Ishikawa (cell line): ENCODE measurements at regions not wholly inside any gene's neighbourhood (a gene's known extent, or its start where the extent isn't known, plus 50 kb on each side); places are given as distances from the start of the nearest gene placed in this dataset.

ENCODE experiments used
- CEBPB ChIP-seq: IDR thresholded peaks from 2 replicates; pipeline ENCODE4 v1.6.1; 2012
- CREB1 ChIP-seq: IDR thresholded peaks from 2 replicates; pipeline ENCODE4 v1.6.1; 2012; ENCODE audit warnings: low read depth
- EP300 ChIP-seq: IDR thresholded peaks from 2 replicates; pipeline ENCODE4 v1.6.1; 2012; ENCODE audit warnings: borderline replicate concordance
- FOXM1 ChIP-seq: IDR thresholded peaks from 2 replicates; pipeline ENCODE4 v1.6.1; 2012; ENCODE audit warnings: low read depth, borderline replicate concordance
- RAD21 ChIP-seq: IDR thresholded peaks from 2 replicates; pipeline ENCODE4 v1.6.1; 2012; ENCODE audit warnings: low read depth
- TAF1 ChIP-seq: IDR thresholded peaks from 2 replicates; pipeline ENCODE4 v1.6.1; 2012; ENCODE audit warnings: low read depth, mild to moderate bottlenecking
- TCF12 ChIP-seq: IDR thresholded peaks from 2 replicates; pipeline ENCODE4 v1.6.1; 2012; ENCODE audit warnings: low read depth
- ZBTB7A ChIP-seq: IDR thresholded peaks from 2 replicates; pipeline ENCODE4 v1.6.1; 2012; ENCODE audit warnings: low read depth
- TF ChIP-seq, protein P1 (sequence below): IDR thresholded peaks from 2 replicates; pipeline ENCODE4 v1.6.1; 2012
- TF ChIP-seq, protein P2 (sequence below): IDR thresholded peaks from 2 replicates; pipeline ENCODE4 v1.6.1; 2012; ENCODE audit warnings: low read depth, mild to moderate bottlenecking
- TF ChIP-seq, protein P3 (sequence below): IDR thresholded peaks from 2 replicates; pipeline ENCODE4 v1.6.1; 2012

DNA sequence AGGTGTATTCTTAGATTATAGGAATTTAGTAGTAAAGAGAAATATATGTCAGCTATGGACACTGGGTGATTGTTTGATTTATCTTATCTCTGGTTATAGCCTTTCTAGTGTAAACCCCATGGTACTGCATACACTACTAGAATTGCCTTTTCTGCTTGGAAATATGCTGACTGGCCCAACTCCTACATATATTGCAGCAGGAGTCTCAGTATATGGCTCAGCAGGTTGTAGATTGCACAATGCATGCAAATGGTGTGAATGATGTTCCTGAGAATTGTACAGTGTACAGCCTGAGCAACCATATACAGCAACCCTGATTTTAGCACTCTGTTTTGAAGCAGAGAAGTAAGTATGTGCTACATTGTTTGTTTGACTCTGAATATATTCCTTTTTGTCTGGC lies 153.4 kb upstream of the NPY start:
- TF ChIP-seq TAF1 (no peak), CEBPB (peak; percentile 28; the same call in 1 of the 2 replicates), TCF12 (no peak), EP300 (no peak), CREB1 (no peak), FOXM1 (no peak), RAD21 (no peak), ZBTB7A (no peak)
- TF ChIP-seq, protein P1, sequence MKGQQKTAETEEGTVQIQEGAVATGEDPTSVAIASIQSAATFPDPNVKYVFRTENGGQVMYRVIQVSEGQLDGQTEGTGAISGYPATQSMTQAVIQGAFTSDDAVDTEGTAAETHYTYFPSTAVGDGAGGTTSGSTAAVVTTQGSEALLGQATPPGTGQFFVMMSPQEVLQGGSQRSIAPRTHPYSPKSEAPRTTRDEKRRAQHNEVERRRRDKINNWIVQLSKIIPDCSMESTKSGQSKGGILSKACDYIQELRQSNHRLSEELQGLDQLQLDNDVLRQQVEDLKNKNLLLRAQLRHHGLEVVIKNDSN, result no peak
- TF ChIP-seq, protein P2, sequence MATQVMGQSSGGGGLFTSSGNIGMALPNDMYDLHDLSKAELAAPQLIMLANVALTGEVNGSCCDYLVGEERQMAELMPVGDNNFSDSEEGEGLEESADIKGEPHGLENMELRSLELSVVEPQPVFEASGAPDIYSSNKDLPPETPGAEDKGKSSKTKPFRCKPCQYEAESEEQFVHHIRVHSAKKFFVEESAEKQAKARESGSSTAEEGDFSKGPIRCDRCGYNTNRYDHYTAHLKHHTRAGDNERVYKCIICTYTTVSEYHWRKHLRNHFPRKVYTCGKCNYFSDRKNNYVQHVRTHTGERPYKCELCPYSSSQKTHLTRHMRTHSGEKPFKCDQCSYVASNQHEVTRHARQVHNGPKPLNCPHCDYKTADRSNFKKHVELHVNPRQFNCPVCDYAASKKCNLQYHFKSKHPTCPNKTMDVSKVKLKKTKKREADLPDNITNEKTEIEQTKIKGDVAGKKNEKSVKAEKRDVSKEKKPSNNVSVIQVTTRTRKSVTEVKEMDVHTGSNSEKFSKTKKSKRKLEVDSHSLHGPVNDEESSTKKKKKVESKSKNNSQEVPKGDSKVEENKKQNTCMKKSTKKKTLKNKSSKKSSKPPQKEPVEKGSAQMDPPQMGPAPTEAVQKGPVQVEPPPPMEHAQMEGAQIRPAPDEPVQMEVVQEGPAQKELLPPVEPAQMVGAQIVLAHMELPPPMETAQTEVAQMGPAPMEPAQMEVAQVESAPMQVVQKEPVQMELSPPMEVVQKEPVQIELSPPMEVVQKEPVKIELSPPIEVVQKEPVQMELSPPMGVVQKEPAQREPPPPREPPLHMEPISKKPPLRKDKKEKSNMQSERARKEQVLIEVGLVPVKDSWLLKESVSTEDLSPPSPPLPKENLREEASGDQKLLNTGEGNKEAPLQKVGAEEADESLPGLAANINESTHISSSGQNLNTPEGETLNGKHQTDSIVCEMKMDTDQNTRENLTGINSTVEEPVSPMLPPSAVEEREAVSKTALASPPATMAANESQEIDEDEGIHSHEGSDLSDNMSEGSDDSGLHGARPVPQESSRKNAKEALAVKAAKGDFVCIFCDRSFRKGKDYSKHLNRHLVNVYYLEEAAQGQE, result no peak
- TF ChIP-seq, protein P3, sequence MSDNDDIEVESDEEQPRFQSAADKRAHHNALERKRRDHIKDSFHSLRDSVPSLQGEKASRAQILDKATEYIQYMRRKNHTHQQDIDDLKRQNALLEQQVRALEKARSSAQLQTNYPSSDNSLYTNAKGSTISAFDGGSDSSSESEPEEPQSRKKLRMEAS, result no peak
